ENCODE measurements at regions not wholly inside any gene's neighbourhood (a gene's known extent, or its start where the extent isn't known, plus 50 kb on each side); places are given as distances from the start of the nearest gene placed in this dataset.

DNA sequence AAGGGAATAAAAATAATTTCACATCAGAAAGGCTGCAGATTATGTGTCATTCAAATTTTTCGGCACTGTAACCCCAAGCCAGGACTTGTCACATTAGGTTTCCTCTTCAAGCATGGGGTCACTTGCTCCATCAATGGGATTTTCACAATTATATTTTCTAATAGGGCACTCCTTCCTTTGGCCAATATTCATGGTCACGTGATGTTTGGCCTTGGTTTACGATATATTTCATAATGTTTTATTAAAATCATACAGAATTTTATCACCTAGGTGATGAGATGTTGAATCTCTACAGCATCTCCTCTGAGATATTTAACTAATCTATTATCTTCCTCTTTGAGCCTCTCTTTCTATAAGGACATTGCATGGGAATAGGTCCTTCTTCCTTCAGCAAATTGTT, 523.5 kb upstream of the SEMA6A start:
- no peak for DNase-seq

DNA sequence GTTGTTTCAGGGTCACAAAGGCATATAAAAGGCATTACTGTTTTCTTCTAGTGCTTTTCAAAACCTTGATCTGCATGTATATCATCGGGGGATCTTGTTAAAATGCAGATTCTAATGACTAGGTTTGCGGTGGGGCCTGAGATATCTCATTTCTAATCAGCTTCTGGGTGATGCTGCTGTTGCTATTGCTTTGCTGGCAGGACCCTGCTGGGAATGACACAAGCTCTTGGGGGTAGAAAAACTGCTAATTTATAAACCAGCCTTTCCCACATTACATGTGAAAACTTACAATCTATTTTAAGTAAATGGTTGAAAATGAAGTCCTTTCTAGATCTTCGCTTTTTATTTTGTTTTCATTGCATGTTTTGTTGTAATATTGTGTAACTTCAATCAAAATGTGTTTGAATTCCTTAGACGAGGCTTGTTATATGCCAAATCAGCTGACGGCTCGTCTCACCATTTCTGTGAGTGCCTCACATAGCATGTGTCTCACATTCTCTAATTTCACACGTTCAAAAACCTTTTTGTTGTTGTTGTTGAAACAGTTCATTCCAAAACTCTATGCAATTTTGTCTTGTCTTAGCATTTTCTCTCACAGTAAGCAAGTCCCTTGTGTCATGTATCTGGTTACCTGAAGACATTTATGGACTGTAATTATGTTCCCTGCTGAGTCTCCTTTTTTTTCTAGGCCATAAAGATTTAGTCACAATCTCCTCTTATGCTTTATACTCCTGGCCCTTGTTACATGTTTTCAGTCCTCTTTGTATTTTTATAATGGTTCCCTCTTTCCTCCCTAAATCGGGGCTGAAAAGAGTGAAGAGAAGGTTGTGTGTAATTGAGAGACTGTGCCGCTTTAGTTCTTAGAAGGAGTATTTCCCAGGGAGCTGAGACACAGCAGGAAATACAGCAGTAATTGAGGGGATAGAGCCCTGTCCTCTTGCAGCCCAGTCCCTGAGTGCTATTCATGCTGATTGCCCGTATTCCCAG, 521.0 kb upstream of the SEMA6A start:
- no peak for DNase-seq

- DNase-seq = no peak
These were observed 519.6 kb upstream of the SEMA6A start for GRCh38 chr5:117094114-117094815.

GRCh38 chr5:117093653-117094052, 519.0 kb upstream of the SEMA6A start:
- no peak for DNase-seq

DNA sequence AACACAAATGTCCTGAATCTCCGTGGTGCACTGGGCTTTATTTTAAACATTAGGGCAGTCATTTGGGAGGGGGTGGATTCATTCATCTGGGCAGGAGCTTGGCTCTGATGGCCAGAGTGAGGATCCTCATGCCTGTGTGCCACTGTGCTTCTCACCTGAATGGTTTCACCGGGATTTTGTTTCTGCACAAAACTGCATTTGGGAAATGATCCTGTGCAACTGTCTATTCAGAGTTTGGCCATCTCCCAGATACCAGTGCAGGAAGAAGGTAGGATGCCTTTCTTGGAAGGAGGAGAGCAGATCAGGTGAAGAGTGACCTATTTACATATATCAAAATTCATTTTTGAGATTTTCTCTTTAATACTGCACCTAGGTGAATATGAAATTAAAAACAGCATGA, 514.4 kb upstream of the SEMA6A start:
- no peak for DNase-seq

- DNase-seq = no peak
These were observed 513.6 kb upstream of the SEMA6A start for GRCh38 chr5:117088176-117088575.

DNA sequence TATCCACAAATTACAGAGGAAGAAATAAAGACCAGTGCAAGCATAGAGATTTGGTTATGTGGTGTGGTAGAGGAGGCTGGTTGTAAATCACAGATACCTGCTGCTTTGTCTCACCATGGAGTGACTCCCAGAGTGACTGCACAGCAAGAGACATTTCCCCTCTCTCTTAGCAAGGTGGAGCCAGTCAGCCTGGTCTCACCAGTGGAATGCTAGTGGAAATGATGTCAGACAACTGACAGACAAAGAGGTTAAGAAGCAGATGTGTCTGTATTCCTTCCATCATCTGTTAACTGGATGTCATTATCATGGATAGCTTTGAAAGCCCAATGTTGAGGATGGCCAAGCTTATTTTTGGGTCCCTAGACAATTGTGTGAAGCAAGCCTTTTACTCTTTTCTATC, 509.4 kb upstream of the SEMA6A start:
- DNase-seq = no peak

GRCh38 chr5:117082977-117083376, 508.4 kb upstream of the SEMA6A start:
- DNase-seq = no peak

- DNase-seq = no peak
These were observed 502.5 kb upstream of the SEMA6A start for GRCh38 chr5:117077142-117077541.

DNA sequence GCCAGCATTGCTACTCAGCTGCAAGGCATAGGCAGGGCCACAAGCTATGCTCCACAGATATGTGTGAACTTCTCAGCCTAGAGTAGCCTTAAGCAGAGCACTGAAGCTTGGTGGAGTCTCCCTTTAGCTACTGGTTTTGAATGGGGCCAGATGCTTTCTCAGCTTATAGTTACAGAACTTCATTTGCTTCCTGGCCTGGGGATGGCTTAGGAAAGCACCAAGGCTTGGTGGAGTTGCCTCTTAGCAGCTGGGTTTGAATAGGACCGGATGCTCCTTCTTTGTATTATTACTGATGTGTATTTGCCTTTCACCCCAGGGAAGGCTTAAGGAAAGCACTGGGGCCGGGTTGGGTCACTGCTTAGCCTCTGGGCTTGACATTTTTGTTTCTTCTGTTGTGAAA, 497.8 kb upstream of the SEMA6A start:
- DNase-seq = no peak

DNA sequence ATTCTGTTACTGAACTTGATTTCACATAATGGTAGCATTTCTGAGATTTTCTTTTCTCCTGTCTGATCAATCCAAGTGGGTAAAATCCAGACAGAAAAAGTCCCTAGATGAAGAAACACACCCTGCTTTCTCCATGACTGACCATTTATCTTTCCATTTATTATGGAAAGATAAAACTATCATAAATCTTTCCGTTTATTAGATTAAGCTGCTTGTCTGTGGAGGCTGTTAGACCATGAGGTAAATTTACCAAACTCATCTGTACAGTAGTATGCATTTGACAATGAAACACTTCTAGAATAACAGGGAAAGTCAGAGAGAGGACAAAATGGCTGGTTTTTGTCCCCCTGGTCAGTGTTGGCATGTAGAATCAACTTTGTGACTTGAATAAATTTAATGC, 491.2 kb upstream of the SEMA6A start:
- no peak for DNase-seq

DNA sequence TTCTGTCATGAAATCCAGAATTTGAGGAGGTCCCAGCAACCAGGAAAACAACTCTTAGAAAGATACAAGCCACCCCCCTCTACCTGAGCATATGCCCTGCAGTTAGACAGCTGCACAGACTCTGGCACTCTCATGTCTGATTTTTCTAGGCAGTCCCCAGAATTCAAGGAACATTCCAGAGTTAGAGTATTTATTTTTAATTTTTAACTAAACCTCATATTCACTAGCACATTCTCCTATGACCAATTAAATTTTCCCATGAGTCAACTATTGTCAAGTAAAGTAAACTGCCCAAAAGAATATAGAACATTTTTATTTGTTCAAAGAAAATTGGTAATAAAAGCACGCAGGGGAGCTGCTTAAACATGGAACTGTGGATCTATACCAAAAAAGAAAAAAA, 490.5 kb upstream of the SEMA6A start:
- DNase-seq = no peak

- DNase-seq = no peak
These were observed 485.5 kb upstream of the SEMA6A start for GRCh38 chr5:117060099-117060498.

DNA sequence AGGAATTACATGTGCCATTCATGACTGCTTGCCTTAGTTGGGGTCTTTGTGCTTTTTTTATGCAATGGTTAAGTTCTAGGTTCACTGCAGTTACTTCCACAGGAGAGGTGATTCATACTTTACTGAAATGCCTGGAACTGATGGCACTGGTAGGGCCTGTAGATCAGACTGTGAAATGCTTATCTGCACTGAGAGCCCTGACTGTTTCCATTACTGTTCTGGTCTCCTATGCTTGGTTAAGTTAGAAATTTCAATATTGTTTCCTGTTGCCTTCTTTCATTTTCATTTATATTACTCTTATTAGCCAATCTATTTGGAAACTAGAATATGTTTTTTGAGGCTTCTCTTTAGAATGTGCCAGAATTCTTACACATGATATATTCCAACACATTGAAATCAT, 484.1 kb upstream of the SEMA6A start:
- no peak for DNase-seq

DNA sequence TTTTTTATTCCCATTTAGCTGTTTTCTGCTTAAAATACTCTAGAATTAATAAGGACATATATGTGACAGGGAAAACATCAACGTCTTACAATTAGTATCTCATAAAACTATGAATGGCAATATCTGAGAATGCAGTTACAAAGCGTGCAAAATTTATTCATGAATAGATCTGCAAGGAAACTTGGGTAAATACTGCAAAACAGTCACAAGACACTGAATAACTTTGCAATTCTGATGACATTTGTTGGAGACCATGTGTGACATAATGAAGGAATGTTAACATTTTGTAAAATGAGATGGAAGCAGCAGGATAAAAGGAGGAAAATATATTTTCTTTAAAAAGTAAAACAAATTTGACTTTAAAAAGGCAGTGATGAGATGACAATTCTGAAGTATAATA, 480.9 kb upstream of the SEMA6A start:
- no peak for DNase-seq

GRCh38 chr5:117054911-117055310, 480.3 kb upstream of the SEMA6A start:
- no peak for DNase-seq

GRCh38 chr5:117054141-117054540, 479.5 kb upstream of the SEMA6A start:
- no peak for DNase-seq

DNA sequence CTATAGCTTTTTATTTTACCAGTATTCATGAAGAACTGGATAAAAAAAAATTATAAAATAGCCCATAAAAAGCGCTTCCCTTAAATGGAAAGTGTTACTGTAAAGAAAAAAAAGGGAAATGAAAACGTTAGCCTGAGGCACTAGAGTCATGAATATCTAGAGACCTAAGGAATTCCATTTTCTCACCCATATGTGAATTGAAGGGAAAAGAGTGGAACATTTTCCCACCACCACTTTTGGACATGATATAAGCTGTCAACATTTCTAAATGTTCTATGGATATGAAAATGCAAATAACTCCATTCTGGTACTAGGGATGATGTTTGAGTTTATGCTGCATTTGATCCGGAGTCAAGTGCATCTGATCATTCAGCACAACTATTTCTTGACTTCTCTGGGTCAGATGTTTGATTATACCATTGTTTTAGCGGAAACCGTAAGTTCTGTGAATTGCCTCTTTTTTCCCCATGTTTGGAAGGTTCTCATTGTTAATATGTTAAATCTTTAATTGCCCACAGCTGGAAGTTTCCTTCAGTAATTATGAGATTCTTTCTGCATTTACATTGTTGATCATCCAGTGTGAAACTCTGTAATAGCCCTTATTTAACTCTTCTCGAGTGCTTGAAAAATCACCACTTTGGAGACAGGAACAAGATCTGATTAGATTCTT, 467.4 kb upstream of the SEMA6A start:
- DNase-seq = no peak

DNA sequence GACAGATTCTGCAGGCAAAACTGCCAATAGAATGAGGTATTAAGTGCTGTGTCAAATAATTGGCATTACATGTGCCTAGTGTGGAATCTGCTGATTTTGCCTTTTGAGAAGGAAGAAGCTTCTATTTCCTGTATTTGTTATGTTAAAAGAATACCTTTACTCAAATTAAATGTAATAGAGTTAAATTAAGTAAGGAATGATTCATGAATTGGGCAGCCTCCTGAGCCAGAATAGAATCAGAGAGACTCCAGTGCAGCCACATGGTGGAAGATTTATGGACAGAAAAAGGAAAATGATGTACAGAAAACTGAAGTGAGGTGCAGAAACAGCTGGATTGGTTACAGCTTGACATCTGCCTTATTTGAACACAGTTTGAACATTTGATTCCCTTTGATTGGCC, 464.4 kb upstream of the SEMA6A start:
- DNase-seq = no peak

GRCh38 chr5:117027384-117027783, 452.8 kb upstream of the SEMA6A start:
- DNase-seq = no peak

DNA sequence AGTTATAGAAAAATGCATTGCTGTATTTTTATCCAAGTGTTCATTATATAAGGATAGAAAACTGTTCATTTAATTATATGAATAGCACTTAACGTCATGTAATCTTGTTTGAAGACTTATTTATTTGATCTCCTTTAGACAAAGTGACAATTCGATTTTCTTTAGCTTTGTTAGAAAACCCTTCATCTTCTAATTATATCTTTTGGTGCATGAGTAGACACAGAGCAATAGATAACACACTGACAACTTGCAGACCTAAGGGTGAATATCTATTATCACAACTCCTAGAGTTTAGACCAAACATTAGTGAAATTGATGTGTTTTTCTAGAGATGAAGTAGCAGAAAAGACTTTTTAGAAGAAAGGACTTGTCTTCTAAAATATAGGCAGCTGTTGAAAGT, 446.4 kb upstream of the SEMA6A start:
- no peak for DNase-seq

DNA sequence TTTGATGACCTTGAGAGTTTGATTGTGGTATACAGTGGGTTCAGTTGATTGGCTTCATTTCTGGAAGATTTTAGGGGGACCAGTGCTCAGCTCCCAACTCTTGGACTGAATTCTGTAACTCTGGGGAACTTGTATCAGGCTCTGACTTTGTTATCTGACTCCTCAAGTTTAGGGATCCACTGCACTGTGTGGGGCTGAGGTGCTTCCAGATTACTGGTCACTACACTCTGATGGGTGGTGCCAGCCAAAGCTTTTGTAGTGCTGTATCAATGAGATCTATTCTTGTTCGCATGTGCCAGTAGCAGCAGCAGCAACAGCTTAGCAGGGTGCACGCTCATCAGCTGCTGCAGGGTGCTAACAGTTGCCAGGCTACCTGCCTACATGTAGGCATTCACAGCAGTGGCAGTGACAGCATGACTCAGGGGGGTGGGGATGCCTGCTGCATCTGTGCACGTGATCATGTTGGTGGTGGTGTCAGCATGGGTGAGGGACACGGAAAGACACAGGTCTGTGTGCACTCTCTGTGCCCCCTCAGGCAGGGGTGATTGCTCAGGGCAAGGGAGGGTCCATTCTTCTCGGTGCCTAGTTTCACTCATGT, 438.8 kb upstream of the SEMA6A start:
- DNase-seq = no peak

- DNase-seq = no peak
These were observed 436.0 kb upstream of the SEMA6A start for GRCh38 chr5:117010574-117010973.

All from T-helper 9 cell (primary cell).